ENCODE measurements at regions not wholly inside any gene's neighbourhood (a gene's known extent, or its start where the extent isn't known, plus 50 kb on each side); places are given as distances from the start of the nearest gene placed in this dataset.

DNA sequence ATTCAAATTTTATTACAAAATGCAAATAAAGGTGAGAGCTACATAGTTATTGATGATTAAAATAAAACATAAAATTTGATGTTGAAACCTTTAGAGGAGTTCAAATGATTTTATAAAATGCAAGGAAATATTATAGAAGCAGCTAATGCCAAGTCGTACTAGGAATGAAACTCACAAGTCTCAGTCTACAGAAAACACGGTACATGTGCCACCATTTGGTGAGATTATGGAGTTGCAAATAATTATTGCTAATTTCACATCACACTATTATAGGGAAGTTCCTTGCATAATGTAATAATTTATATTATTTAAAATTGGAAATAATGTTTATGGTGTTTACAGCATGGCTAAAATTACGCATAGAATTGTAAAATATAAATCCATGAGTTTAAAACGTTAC lies 1601.7 kb upstream of the TENM3 start:
- H3K27me3 ChIP-seq (ENCODE audit: control insufficient read depth, insufficient read depth, low read length): no peaks in the 10 kb centered on the region
- H3K9me3 ChIP-seq (ENCODE audit: control insufficient read depth, insufficient read depth, low read length): no peaks in the 10 kb centered on the region
- no peaks in the 10 kb centered on the region for H3K36me3 ChIP-seq (ENCODE audit: control insufficient read depth, insufficient read depth, low read length)
- H3K4me3 ChIP-seq (ENCODE audit: low read depth, low read length): no peak overlapping the region
- H3K4me1 ChIP-seq (ENCODE audit: control insufficient read depth, insufficient read depth, low read length): peaks cover 12% of the 10 kb centered on the region
- no peak overlapping the region for H3K9ac ChIP-seq (ENCODE audit: low read depth, low read length)
- H3K27ac ChIP-seq (ENCODE audit: low read depth, low read length): no peak overlapping the region

DNA sequence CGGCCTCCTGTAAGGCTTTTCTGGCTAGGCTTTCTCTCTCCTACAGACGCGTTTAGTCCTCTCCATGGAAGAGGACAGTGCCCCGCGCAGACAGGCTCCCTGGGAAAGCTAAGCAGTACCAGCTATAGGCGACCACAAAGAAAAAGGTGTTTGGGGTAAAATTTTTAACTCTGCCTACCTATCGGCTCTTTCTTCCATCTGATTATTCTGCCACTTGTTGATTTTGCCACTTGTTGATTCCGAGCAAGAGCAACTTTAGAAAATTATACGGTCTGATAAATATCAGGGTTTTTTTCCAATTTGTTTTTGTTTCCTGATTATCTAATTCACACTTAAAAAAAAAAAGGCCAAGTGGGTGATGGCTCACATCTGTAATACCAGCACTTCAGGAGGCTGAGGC lies 1600.5 kb upstream of the TENM3 start:
- Histone ChIP-seq H3K4me3 (ENCODE audit: low read depth, low read length) (no peak overlapping the region), H3K9me3 (ENCODE audit: control insufficient read depth, insufficient read depth, low read length) (no peaks in the 10 kb centered on the region), H3K4me1 (ENCODE audit: control insufficient read depth, insufficient read depth, low read length) (peaks cover 12% of the 10 kb centered on the region), H3K9ac (ENCODE audit: low read depth, low read length) (no peak overlapping the region), H3K27me3 (ENCODE audit: control insufficient read depth, insufficient read depth, low read length) (no peaks in the 10 kb centered on the region), H3K27ac (ENCODE audit: low read depth, low read length) (no peak overlapping the region), H3K36me3 (ENCODE audit: control insufficient read depth, insufficient read depth, low read length) (no peaks in the 10 kb centered on the region)

DNA sequence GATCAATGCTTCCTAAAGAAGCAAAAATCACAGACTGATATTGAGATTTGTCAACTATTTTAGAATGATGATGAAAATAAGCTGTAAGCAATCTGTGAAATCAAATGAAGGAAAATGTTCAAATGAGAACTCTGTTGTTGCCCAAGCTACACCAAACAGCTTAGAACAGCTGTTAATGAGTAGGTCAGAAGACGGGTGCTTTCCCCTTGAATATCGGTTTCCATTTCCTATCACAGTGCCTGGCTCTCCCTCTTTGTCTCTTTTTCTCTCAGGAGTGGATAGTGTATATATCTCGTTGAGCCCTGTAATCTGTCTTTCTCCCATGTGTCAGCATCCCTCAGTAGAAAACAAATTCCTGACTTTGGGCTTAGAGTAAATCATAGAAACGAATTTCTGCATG lies 1592.9 kb upstream of the TENM3 start:
- Histone ChIP-seq H3K9ac (ENCODE audit: low read depth, low read length) (no peak overlapping the region), H3K4me1 (ENCODE audit: control insufficient read depth, insufficient read depth, low read length) (no peaks in the 10 kb centered on the region), H3K27me3 (ENCODE audit: control insufficient read depth, insufficient read depth, low read length) (no peaks in the 10 kb centered on the region), H3K36me3 (ENCODE audit: control insufficient read depth, insufficient read depth, low read length) (no peaks in the 10 kb centered on the region), H3K9me3 (ENCODE audit: control insufficient read depth, insufficient read depth, low read length) (no peaks in the 10 kb centered on the region), H3K4me3 (ENCODE audit: low read depth, low read length) (no peak overlapping the region), H3K27ac (ENCODE audit: low read depth, low read length) (no peak overlapping the region)

DNA sequence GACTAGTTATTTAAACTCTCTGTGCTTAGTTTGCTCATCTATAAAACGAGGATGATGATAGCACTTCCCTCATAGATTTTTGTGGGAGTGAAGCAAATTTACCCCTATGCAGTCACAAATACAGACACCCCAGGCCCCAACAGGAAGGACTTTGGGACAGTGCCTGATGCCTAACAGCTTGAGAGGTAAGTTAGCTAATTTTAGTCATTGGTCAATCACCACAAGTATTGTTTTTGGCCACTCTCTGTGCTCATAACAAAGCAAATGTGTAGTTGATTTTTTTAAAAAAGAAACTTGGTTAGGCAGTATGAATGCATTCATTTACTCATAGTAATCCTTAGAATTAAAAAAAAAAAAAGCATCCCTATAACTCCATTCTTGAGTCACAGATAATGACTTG lies 1590.7 kb upstream of the TENM3 start:
- no peak overlapping the region for H3K4me3 ChIP-seq (ENCODE audit: low read depth, low read length)
- H3K4me1 ChIP-seq (ENCODE audit: control insufficient read depth, insufficient read depth, low read length): no peaks in the 10 kb centered on the region
- H3K9ac ChIP-seq (ENCODE audit: low read depth, low read length): no peak overlapping the region
- no peaks in the 10 kb centered on the region for H3K36me3 ChIP-seq (ENCODE audit: control insufficient read depth, insufficient read depth, low read length)
- H3K9me3 ChIP-seq (ENCODE audit: control insufficient read depth, insufficient read depth, low read length): no peaks in the 10 kb centered on the region
- no peaks in the 10 kb centered on the region for H3K27me3 ChIP-seq (ENCODE audit: control insufficient read depth, insufficient read depth, low read length)
- H3K27ac ChIP-seq (ENCODE audit: low read depth, low read length): no peak overlapping the region

DNA sequence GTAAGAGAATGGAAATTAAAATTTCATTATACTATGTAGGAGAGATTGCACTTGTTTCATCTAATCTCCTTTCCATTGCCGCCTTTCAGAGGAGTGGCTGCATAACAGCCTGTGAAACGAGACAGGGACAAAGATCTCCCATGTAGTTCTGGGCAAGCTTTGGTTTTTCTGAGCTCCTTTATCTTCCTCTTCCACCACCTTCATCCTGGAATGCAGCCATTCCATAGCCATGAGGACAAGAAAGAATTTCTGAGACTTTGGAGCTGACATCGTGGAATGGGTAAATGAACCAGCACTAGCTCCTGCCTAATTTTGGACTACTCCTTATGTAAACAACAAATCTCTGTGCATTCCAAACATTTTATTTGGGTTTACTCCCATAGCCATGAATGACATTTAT lies 1587.3 kb upstream of the TENM3 start:
- no peak overlapping the region for H3K27ac ChIP-seq (ENCODE audit: low read depth, low read length)
- H3K9me3 ChIP-seq (ENCODE audit: control insufficient read depth, insufficient read depth, low read length): no peaks in the 10 kb centered on the region
- no peaks in the 10 kb centered on the region for H3K36me3 ChIP-seq (ENCODE audit: control insufficient read depth, insufficient read depth, low read length)
- no peak overlapping the region for H3K9ac ChIP-seq (ENCODE audit: low read depth, low read length)
- H3K4me1 ChIP-seq (ENCODE audit: control insufficient read depth, insufficient read depth, low read length): no peaks in the 10 kb centered on the region
- no peak overlapping the region for H3K4me3 ChIP-seq (ENCODE audit: low read depth, low read length)
- no peaks in the 10 kb centered on the region for H3K27me3 ChIP-seq (ENCODE audit: control insufficient read depth, insufficient read depth, low read length)

DNA sequence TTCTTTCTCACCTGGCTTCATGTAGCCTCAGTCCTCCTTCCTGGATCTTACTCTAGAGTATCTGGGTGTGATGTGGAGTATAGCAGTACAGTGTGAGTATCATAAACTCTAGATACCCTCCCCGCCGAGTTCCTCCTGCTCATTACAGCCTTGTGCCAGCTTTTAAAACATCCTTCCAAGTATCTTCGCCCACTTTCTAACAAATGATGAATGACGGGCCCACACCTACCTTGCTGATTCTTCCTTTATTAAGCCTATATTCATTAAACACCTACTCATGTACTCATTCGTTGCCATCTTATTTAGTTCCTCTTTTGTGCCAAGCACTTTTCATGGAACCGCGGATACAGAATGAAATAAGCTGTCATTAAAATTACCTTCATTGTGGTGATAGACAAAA lies 1585.3 kb upstream of the TENM3 start:
- Histone ChIP-seq H3K27ac (ENCODE audit: low read depth, low read length) (no peak overlapping the region), H3K36me3 (ENCODE audit: control insufficient read depth, insufficient read depth, low read length) (no peaks in the 10 kb centered on the region), H3K27me3 (ENCODE audit: control insufficient read depth, insufficient read depth, low read length) (no peaks in the 10 kb centered on the region), H3K9ac (ENCODE audit: low read depth, low read length) (no peak overlapping the region), H3K4me1 (ENCODE audit: control insufficient read depth, insufficient read depth, low read length) (no peaks in the 10 kb centered on the region), H3K4me3 (ENCODE audit: low read depth, low read length) (no peak overlapping the region), H3K9me3 (ENCODE audit: control insufficient read depth, insufficient read depth, low read length) (no peaks in the 10 kb centered on the region)

DNA sequence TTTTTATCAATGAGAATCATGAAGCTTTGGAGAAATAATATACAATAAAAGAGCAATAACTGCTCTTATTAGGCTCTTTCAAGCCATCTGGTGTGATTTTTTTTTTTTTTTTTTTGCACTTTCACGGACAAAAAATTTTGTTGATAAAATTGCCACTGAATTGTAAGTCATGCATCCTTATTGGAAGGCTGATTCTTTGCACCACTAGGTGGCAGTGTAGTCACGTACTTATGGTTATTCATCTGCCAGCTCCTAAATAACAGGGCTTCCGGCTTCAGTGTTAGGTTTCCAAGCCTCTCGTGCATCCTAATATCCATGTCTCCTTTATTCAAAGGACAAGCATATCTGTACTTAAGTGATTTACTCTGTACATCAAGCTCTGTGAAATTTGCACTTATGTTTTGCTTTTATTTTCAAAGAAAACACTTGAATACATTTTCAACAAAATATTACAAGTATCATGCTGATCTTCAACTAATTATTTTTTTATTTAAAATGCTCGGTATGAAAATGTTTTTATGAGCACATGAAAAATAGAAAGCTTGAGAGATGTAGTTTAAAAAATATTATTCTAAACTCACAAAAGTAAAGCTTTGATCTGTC lies 1578.3 kb upstream of the TENM3 start:
- Histone ChIP-seq H3K9me3 (ENCODE audit: control insufficient read depth, insufficient read depth, low read length) (no peaks in the 10 kb centered on the region), H3K27me3 (ENCODE audit: control insufficient read depth, insufficient read depth, low read length) (no peaks in the 10 kb centered on the region), H3K27ac (ENCODE audit: low read depth, low read length) (no peak overlapping the region), H3K9ac (ENCODE audit: low read depth, low read length) (no peak overlapping the region), H3K36me3 (ENCODE audit: control insufficient read depth, insufficient read depth, low read length) (no peaks in the 10 kb centered on the region), H3K4me1 (ENCODE audit: control insufficient read depth, insufficient read depth, low read length) (peaks cover 14% of the 10 kb centered on the region), H3K4me3 (ENCODE audit: low read depth, low read length) (no peak overlapping the region)

DNA sequence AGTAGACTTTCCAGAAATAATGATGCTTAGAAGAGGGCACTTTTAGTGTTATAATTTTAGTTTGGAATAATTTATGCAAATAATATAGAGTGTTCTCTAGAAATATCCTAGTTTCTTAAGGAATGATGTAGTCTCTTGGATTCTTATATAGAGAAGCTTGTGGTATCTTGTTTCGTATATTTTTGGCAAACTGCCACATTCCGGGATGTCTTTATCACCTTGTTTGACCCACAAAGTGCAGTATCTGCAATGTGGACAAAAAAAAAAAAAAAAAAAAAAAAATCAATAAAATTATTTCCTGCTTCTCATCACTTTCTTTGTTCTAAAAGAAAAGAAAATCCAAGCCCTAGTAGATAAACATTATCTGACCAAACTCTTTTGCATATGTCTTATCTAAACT lies 1577.7 kb upstream of the TENM3 start:
- H3K4me3 ChIP-seq (ENCODE audit: low read depth, low read length): no peak overlapping the region
- no peaks in the 10 kb centered on the region for H3K9me3 ChIP-seq (ENCODE audit: control insufficient read depth, insufficient read depth, low read length)
- no peak overlapping the region for H3K27ac ChIP-seq (ENCODE audit: low read depth, low read length)
- no peaks in the 10 kb centered on the region for H3K36me3 ChIP-seq (ENCODE audit: control insufficient read depth, insufficient read depth, low read length)
- H3K9ac ChIP-seq (ENCODE audit: low read depth, low read length): no peak overlapping the region
- H3K27me3 ChIP-seq (ENCODE audit: control insufficient read depth, insufficient read depth, low read length): no peaks in the 10 kb centered on the region
- peaks cover 14% of the 10 kb centered on the region for H3K4me1 ChIP-seq (ENCODE audit: control insufficient read depth, insufficient read depth, low read length)

DNA sequence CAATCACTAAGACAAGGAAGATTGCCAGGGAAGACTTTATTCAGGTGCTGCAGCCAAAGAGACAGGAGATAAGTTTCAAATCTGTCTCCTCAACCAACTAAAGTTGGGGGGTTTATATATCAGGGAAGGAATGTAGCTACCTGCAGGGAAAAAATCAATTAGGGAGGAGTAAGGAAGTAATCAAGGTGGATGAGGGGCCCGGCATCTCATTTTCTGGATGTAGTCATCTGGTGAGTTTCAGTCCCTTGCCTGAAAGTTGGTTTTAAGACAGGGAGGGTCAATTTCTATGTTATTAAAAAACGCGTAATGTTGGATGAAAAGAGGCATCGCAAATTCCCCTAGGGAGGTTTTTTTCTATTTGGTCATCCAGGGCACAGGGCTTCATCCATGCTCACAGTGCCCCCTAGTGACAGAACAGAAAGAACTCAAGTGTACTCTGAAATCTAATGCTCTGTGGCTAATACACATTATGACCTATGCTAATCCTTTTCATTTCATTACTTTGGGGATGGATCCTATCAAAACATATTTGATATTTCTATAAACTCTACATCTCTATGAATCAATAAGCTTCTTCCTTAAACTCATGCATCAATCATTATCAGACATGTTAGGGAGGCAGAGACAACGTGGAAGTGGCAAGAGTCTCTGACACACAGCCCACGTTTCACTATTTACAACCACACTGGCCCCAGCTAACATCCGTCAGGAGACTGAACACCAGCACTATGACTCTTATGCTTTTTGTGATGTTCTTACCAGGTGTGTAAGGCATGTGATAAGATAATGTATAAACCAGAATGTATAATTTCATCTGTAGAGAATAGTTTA lies 1577.0 kb upstream of the TENM3 start:
- Histone ChIP-seq H3K27me3 (ENCODE audit: control insufficient read depth, insufficient read depth, low read length) (no peaks in the 10 kb centered on the region), H3K9ac (ENCODE audit: low read depth, low read length) (no peak overlapping the region), H3K4me1 (ENCODE audit: control insufficient read depth, insufficient read depth, low read length) (peaks cover 14% of the 10 kb centered on the region), H3K9me3 (ENCODE audit: control insufficient read depth, insufficient read depth, low read length) (no peaks in the 10 kb centered on the region), H3K27ac (ENCODE audit: low read depth, low read length) (no peak overlapping the region), H3K36me3 (ENCODE audit: control insufficient read depth, insufficient read depth, low read length) (no peaks in the 10 kb centered on the region), H3K4me3 (ENCODE audit: low read depth, low read length) (peak overlapping the region; percentile 32; the same call in 1 of the 2 replicates)

DNA sequence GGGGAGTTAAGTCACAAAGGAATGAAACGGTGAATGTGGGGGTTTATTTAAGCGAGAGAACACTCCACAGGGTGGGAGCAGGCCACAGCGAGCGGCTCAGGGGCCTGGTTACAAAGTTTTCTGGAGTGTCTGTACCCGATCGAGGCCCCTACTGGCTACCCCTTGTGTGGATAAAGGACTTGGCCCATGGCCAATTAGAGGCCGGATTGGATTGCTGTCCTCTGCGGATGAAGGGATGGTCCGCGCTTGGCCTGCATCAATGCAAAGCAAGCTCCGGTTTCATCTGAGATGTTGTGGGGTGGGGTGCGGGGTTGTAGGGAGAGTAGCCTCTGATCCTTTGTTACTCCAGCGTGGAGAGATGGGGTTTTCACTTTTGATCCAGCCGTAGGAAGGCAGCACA lies 1574.5 kb upstream of the TENM3 start:
- H3K9ac ChIP-seq (ENCODE audit: low read depth, low read length): no peak overlapping the region
- H3K4me3 ChIP-seq (ENCODE audit: low read depth, low read length): no peak overlapping the region
- no peaks in the 10 kb centered on the region for H3K36me3 ChIP-seq (ENCODE audit: control insufficient read depth, insufficient read depth, low read length)
- peaks cover 14% of the 10 kb centered on the region for H3K4me1 ChIP-seq (ENCODE audit: control insufficient read depth, insufficient read depth, low read length)
- no peaks in the 10 kb centered on the region for H3K9me3 ChIP-seq (ENCODE audit: control insufficient read depth, insufficient read depth, low read length)
- H3K27ac ChIP-seq (ENCODE audit: low read depth, low read length): no peak overlapping the region
- H3K27me3 ChIP-seq (ENCODE audit: control insufficient read depth, insufficient read depth, low read length): no peaks in the 10 kb centered on the region

DNA sequence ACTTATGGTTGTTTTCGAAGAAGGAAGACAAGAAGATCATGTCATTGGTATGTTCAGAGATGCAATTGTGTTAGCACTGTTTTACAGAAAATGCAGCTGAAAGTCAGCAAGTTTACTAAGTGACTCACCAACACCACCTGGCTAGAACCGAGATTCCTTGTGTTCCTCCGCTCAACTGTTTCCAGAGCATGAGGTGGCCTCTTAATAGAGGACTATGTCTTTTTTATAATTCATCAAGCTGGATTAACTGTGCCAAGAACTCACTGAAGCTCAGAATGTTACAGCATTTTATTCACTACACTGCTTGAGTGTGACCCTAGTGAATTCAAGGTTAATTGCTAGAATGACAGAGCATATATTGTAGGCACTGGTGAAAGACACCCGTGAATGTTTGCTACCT lies 1573.5 kb upstream of the TENM3 start:
- Histone ChIP-seq H3K4me3 (ENCODE audit: low read depth, low read length) (no peak overlapping the region), H3K27ac (ENCODE audit: low read depth, low read length) (no peak overlapping the region), H3K4me1 (ENCODE audit: control insufficient read depth, insufficient read depth, low read length) (peaks cover 8% of the 10 kb centered on the region), H3K9ac (ENCODE audit: low read depth, low read length) (no peak overlapping the region), H3K9me3 (ENCODE audit: control insufficient read depth, insufficient read depth, low read length) (no peaks in the 10 kb centered on the region), H3K27me3 (ENCODE audit: control insufficient read depth, insufficient read depth, low read length) (no peaks in the 10 kb centered on the region), H3K36me3 (ENCODE audit: control insufficient read depth, insufficient read depth, low read length) (no peaks in the 10 kb centered on the region)
